ENCODE measurements at regions not wholly inside any gene's neighbourhood (a gene's known extent, or its start where the extent isn't known, plus 50 kb on each side); places are given as distances from the start of the nearest gene placed in this dataset.
"Not testable (repeated sequence)": the region's sequence is repeated elsewhere in the genome, so short reads cannot be mapped to it uniquely, and the experiment has no call there.

GRCh38 chrX:7603387-7603786, 239.6 kb upstream of the VCX start:
- DNase-seq (ENCODE audit: insufficient read length, low spot score) (no peak), FAIRE-seq (no peak)
- TF ChIP-seq TAF1 (IDR thresholded peaks at IDR 0.05; ENCODE audit: low read depth, low read length) (no peak), POU2F2 (IDR thresholded peaks at IDR 0.05; ENCODE audit: low read depth, low read length) (no peak), POLR2AphosphoS5 (IDR thresholded peaks at IDR 0.05; ENCODE audit: low read depth, low read length) (no peak), SPI1 (IDR thresholded peaks at IDR 0.05; ENCODE audit: low read depth, low read length) (no peak)

DNA sequence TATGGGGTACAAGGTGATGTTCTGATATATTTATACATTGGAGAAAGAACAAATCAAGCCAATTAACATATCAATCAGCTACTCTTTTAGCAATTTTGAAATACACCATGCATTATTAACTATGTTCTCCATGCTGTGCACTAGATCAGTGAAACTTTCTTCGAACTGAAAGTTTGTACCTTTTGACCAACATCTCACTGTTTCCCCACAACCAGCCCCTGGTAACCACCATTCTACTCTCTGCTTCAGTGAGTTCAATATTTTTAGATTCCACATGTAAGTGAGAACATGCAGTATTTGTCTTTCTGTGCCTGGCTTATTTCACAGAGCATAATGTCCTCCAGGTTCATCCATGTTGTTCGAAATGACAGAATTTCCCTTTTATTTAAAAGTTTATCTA, 246.1 kb upstream of the VCX start:
- TF ChIP-seq POLR2A (IDR thresholded peaks at IDR 0.05; ENCODE audit: low read depth, low read length) (no peak), POLR2AphosphoS5 (IDR thresholded peaks at IDR 0.05; ENCODE audit: low read depth, low read length) (no peak), TAF1 (IDR thresholded peaks at IDR 0.05; ENCODE audit: low read depth, low read length) (no peak), PAX5 (IDR thresholded peaks at IDR 0.05; ENCODE audit: insufficient read depth, low read length, severe bottlenecking) (no peak), SPI1 (IDR thresholded peaks at IDR 0.05; ENCODE audit: low read depth, low read length) (no peak), POU2F2 (IDR thresholded peaks at IDR 0.05; ENCODE audit: low read depth, low read length) (no peak)
- DNase-seq (ENCODE audit: insufficient read length, low spot score) (no peak), FAIRE-seq (no peak)

GRCh38 chrX:7593370-7593769, 249.6 kb upstream of the VCX start:
- not testable (repeated sequence) for DNase-seq (ENCODE audit: insufficient read length, low spot score); FAIRE-seq

- TF ChIP-seq POLR2A (IDR thresholded peaks at IDR 0.05; ENCODE audit: low read depth, low read length) (no peak), PAX5 (IDR thresholded peaks at IDR 0.05; ENCODE audit: insufficient read depth, low read length, severe bottlenecking) (no peak), SPI1 (IDR thresholded peaks at IDR 0.05; ENCODE audit: low read depth, low read length) (no peak), TAF1 (IDR thresholded peaks at IDR 0.05; ENCODE audit: low read depth, low read length) (no peak), POLR2AphosphoS5 (IDR thresholded peaks at IDR 0.05; ENCODE audit: low read depth, low read length) (no peak), POU2F2 (IDR thresholded peaks at IDR 0.05; ENCODE audit: low read depth, low read length) (no peak)
- DNase-seq (ENCODE audit: insufficient read length, low spot score) (no peak), FAIRE-seq (peak; percentile 86)
Measured at GRCh38 chrX:7586126-7586525, 256.8 kb upstream of the VCX start.

DNA sequence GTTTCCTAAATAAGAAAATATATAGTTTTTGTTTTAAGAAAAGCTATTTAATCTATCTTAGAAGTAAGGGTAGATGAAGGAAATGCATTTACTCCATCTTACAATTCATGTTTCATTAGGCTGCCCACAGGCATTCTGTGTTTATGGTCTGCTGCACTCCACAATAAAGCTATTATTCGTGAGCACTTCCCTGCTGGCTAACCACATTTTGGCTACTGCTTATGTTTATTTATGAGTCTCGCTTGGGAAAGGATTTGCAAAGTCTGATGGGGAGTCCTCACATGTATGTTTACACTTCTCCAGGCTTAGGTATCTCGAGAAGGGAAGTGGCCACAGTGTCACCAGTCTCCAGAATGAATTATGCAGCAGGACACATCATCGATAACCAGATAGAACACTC, 260.8 kb upstream of the VCX start:
- DNase-seq (ENCODE audit: insufficient read length, low spot score) = no peak
- no peak for TF ChIP-seq PAX5 (IDR thresholded peaks at IDR 0.05; ENCODE audit: insufficient read depth, low read length, severe bottlenecking)
- no peak for TF ChIP-seq POLR2A (IDR thresholded peaks at IDR 0.05; ENCODE audit: low read depth, low read length)
- no peak for TF ChIP-seq SPI1 (IDR thresholded peaks at IDR 0.05; ENCODE audit: low read depth, low read length)
- FAIRE-seq = no peak

GRCh38 chrX:7580127-7580526, 262.8 kb upstream of the VCX start:
- no peak for DNase-seq (ENCODE audit: insufficient read length, low spot score)
- no peak for FAIRE-seq
- TF ChIP-seq POLR2A (IDR thresholded peaks at IDR 0.05; ENCODE audit: low read depth, low read length) = no peak
- TF ChIP-seq POU2F2 (IDR thresholded peaks at IDR 0.05; ENCODE audit: low read depth, low read length) = no peak
- TF ChIP-seq POLR2AphosphoS5 (IDR thresholded peaks at IDR 0.05; ENCODE audit: low read depth, low read length) = no peak
- TF ChIP-seq SPI1 (IDR thresholded peaks at IDR 0.05; ENCODE audit: low read depth, low read length) = no peak
- TF ChIP-seq PAX5 (IDR thresholded peaks at IDR 0.05; ENCODE audit: insufficient read depth, low read length, severe bottlenecking) = no peak
- no peak for TF ChIP-seq TAF1 (IDR thresholded peaks at IDR 0.05; ENCODE audit: low read depth, low read length)

- TF ChIP-seq POLR2AphosphoS5 (IDR thresholded peaks at IDR 0.05; ENCODE audit: low read depth, low read length) = no peak
- TF ChIP-seq SPI1 (IDR thresholded peaks at IDR 0.05; ENCODE audit: low read depth, low read length) = no peak
- TF ChIP-seq POLR2A (IDR thresholded peaks at IDR 0.05; ENCODE audit: low read depth, low read length) = no peak
- TF ChIP-seq TAF1 (IDR thresholded peaks at IDR 0.05; ENCODE audit: low read depth, low read length) = no peak
- TF ChIP-seq PAX5 (IDR thresholded peaks at IDR 0.05; ENCODE audit: insufficient read depth, low read length, severe bottlenecking) = no peak
- TF ChIP-seq POU2F2 (IDR thresholded peaks at IDR 0.05; ENCODE audit: low read depth, low read length) = no peak
- FAIRE-seq = no peak
- DNase-seq (ENCODE audit: insufficient read length, low spot score) = no peak
Measured at GRCh38 chrX:7574325-7574724, 268.6 kb upstream of the VCX start.

DNA sequence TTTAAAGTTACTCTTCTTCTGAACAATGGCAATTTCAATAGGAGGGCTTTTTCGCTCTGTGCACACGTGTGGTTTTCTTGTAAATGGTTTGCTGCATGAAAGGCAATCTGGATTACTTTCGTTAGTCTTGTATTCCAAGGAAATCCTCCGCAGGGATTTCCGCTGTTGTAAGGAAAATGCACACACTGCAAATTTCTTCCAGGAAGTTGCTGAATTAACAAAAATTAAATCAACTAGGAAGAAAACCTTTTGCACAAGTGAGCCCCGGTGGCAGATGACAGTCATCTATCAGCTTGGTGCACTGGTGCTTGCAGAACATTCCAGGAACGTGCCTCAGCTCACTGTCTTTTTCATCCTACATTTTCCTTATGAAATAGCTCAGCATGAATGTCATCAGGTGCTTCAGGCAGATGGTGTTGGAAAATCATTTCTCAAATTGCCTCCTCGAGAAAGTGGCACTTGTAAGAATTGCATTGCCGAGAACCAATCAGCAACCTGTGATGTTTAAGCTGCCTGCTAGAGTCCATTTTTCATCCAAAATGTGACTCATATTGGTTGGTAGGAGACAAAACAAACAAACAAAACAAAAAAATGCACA, 272.4 kb upstream of the VCX start:
- no peak for FAIRE-seq
- TF ChIP-seq SPI1 (IDR thresholded peaks at IDR 0.05; ENCODE audit: low read depth, low read length) = no peak
- TF ChIP-seq PAX5 (IDR thresholded peaks at IDR 0.05; ENCODE audit: insufficient read depth, low read length, severe bottlenecking) = no peak
- no peak for DNase-seq (ENCODE audit: insufficient read length, low spot score)

- FAIRE-seq = no peak
- TF ChIP-seq TAF1 (IDR thresholded peaks at IDR 0.05; ENCODE audit: low read depth, low read length) (no peak), PAX5 (IDR thresholded peaks at IDR 0.05; ENCODE audit: insufficient read depth, low read length, severe bottlenecking) (no peak), POU2F2 (IDR thresholded peaks at IDR 0.05; ENCODE audit: low read depth, low read length) (no peak), POLR2AphosphoS5 (IDR thresholded peaks at IDR 0.05; ENCODE audit: low read depth, low read length) (no peak), POLR2A (IDR thresholded peaks at IDR 0.05; ENCODE audit: low read depth, low read length) (no peak), SPI1 (IDR thresholded peaks at IDR 0.05; ENCODE audit: low read depth, low read length) (no peak)
- DNase-seq (ENCODE audit: insufficient read length, low spot score) = no peak
Measured at GRCh38 chrX:7568597-7568996, 274.4 kb upstream of the VCX start.

DNA sequence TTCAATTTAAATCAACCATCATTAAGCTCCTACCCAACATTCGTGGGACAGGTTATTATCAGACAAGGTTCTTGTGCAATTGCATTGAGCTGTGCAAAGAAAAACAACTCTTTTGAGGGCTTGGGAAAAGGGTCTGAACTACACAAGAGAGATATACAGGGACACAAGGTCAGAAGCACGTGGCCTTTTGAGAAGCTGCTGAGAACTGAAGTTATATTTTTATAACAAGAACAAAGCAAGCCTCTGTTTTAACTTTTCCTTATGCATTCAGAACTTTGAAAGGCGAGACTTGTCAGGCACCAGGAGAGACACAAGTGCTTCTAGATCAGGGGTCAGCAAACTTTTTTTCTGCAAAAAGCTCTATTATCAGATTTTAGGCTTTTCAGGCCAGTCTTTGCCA, 274.8 kb upstream of the VCX start:
- DNase-seq (ENCODE audit: insufficient read length, low spot score) (no peak), FAIRE-seq (no peak)
- TF ChIP-seq TAF1 (IDR thresholded peaks at IDR 0.05; ENCODE audit: low read depth, low read length) (no peak), POU2F2 (IDR thresholded peaks at IDR 0.05; ENCODE audit: low read depth, low read length) (no peak), POLR2A (IDR thresholded peaks at IDR 0.05; ENCODE audit: low read depth, low read length) (no peak), POLR2AphosphoS5 (IDR thresholded peaks at IDR 0.05; ENCODE audit: low read depth, low read length) (no peak), PAX5 (IDR thresholded peaks at IDR 0.05; ENCODE audit: insufficient read depth, low read length, severe bottlenecking) (no peak), SPI1 (IDR thresholded peaks at IDR 0.05; ENCODE audit: low read depth, low read length) (no peak)

DNA sequence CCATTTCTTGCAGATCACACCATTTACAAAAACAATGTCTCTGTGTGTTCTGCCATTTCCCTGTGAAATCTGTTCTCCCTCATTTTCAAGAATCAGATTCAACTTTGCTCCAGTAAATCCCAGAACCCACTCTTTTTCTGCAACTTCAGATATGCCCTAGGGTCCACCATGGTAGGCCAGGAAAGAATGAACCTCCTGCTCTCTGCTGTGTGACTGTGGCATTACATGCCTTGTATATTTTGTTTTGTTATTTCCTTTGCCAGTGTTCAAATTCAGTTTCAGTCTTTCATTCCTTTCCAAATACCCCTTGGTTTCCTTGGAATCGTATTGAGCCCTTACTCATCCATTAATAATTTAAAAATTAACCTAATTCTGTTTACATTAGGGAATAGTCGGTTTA, 290.2 kb upstream of the VCX start:
- DNase-seq (ENCODE audit: insufficient read length, low spot score) = no peak
- no peak for FAIRE-seq
- TF ChIP-seq SPI1 (IDR thresholded peaks at IDR 0.05; ENCODE audit: low read depth, low read length) (no peak), POLR2A (IDR thresholded peaks at IDR 0.05; ENCODE audit: low read depth, low read length) (no peak), POLR2AphosphoS5 (IDR thresholded peaks at IDR 0.05; ENCODE audit: low read depth, low read length) (no peak), PAX5 (IDR thresholded peaks at IDR 0.05; ENCODE audit: insufficient read depth, low read length, severe bottlenecking) (no peak), TAF1 (IDR thresholded peaks at IDR 0.05; ENCODE audit: low read depth, low read length) (no peak)

Measured in GM12891 (cell line).